CMK (cell line): ENCODE measurements at regions not wholly inside any gene's neighbourhood (a gene's known extent, or its start where the extent isn't known, plus 50 kb on each side); places are given as distances from the start of the nearest gene placed in this dataset.
"Not testable (repeated sequence)": the region's sequence is repeated elsewhere in the genome, so short reads cannot be mapped to it uniquely, and the experiment has no call there.

Experiments used
- DNase-seq: peaks from one replicate; pipeline ENCODE4 v3.0.0-alpha.2; 2010; ENCODE audit warnings: low read depth

DNA sequence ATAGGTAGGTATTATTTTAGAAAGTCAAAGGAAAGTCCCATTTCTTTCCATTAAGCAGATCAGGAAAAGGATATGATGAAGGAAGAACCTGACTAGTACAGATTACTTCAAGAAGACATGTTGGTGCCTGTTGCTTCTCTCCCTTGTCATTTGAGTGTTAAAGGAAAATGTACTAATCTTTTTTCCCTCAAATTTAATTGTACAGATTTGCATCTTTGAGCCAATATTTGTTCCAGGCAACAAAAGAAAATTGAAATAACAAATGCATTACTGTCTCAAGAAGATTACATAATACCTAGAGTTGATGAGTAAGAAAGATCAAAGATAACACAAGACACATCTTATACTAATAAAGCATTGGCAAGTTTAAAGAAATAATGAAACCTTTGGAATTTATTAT lies 566.9 kb upstream of the ZP4 start:
- no peak for DNase-seq

GRCh38 chr1:238451781-238452310 lies 561.1 kb upstream of the ZP4 start:
- DNase-seq: no peak

DNA sequence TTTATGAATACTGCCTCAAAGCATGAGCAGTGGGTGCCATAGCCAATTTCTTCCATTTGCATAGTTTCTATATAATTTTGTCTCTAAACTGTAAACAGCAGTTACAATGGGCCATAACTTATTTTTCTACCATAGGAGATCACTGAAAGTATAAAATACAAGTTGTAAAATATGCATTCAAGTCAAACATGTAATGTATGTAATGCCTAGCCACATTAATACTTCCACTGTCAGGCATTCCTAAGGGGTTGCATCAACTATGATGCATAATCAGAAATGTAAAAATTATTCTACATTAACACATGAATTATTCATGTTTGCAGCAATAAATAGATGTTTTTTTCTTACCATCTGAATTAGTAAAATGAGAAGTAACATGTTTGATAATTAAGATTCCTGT lies 560.3 kb upstream of the ZP4 start:
- DNase-seq: no peak

DNA sequence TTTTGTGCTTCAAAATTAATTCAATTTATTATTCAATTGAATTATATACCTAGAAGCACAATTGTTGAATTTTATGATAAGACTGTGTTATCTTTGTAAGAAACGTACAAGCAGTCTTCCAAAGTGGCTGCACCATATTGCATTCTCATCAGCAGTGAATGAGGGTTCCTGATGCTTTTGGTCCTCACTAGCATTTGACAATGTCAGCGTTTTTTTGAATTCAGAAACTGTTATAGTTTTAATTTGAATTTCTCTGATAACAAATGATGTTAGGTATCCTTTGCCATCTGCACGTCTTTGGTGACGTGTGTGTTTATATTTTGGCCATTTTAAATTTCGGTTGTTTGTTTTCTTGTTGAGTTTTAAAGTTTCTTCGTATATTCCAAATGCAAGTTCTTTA lies 553.0 kb upstream of the ZP4 start:
- DNase-seq: no peak

- DNase-seq: no peak
Observed at GRCh38 chr1:238439511-238439910, 548.8 kb upstream of the ZP4 start.

- DNase-seq: no peak
Observed at GRCh38 chr1:238438311-238439270, 547.9 kb upstream of the ZP4 start.

DNA sequence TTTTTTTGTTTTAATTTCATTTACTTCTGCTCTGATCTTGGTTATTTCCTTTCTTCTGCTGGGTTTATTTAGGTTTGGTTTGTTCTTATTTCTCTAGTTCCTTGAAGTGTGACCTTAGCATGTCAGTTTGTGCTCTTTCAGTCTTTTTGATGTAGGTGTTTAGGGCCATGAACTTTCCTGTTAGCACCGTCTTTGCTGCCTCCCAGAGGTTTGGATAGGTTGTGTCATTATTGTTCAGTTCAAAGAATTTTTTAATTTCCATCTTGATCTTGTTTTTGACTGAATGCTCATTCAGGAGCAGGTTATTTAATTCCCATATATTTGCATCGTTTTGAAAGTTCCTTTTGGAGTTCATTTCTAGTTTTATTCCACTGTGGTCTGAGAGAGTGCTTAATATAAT lies 539.0 kb upstream of the ZP4 start:
- DNase-seq: not testable (repeated sequence)

DNA sequence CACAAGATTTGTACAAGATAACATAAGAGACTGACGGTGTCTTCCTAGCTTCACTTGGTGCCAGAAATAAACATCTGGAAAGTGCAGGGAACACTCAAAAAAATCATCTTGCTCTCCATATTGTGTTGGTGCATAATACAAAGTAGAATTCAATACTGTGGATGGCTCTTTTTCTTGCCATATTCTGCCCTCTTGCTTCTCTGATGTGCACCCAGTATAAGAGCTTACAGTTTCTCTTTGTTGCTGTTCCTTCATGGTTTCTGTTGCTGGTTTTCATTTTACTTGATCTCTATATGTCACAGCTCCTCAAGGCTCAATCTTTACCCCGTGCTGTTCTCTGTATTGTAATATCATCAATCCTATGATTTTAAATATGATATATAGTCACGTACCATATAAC lies 528.5 kb upstream of the ZP4 start:
- no peak for DNase-seq

- DNase-seq: no peak
Observed at GRCh38 chr1:238409932-238410331, 519.2 kb upstream of the ZP4 start.

GRCh38 chr1:238409191-238409850 lies 518.6 kb upstream of the ZP4 start:
- DNase-seq: no peak

- DNase-seq: no peak
Observed at GRCh38 chr1:238408737-238409136, 518.0 kb upstream of the ZP4 start.

GRCh38 chr1:238406098-238406860 lies 515.6 kb upstream of the ZP4 start:
- no peak for DNase-seq

- DNase-seq: no peak
Observed at GRCh38 chr1:238404921-238405320, 514.2 kb upstream of the ZP4 start.

DNA sequence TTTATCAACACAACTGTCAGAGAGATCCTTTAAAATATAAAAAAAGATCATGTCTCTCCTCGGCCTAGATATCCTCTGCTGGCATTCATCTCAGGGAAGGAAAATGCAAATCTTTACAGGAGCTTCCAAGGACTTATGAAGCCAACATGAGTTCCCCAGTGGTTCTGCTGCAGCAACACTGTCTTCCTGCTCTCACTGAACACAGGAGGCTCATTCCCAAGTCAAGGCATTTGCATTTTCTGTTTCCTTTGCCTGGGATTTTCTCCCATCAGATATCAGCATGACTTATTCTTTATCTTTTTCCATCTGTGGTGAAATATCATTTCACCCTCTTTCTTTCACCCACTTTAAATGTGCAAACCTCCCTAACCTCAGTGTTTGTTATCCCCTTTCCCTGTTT lies 513.8 kb upstream of the ZP4 start:
- no peak for DNase-seq

GRCh38 chr1:238401144-238401543 lies 510.4 kb upstream of the ZP4 start:
- no peak for DNase-seq

GRCh38 chr1:238399558-238399957 lies 508.8 kb upstream of the ZP4 start:
- DNase-seq: no peak

- no peak for DNase-seq
Observed at GRCh38 chr1:238396140-238396539, 505.4 kb upstream of the ZP4 start.

DNA sequence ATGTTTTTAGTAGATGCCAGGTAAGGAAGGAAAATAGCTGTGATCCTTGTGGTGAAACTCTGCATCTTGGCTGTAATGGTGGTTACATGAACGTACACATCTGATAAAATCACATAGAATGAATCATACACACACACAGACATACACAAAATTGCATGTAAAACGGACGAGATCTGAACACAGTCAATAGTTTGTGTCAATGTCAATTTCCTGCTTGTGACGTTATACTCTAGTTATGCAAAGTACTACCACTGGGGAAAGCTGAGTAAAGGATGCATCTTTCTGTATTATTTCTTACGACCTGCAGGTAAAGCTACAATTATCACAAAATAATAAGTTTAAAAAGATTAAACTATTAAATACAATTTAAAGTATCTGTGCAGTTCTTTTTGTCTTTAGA lies 493.7 kb upstream of the ZP4 start:
- DNase-seq: no peak

GRCh38 chr1:238380167-238380566 lies 489.4 kb upstream of the ZP4 start:
- no peak for DNase-seq

DNA sequence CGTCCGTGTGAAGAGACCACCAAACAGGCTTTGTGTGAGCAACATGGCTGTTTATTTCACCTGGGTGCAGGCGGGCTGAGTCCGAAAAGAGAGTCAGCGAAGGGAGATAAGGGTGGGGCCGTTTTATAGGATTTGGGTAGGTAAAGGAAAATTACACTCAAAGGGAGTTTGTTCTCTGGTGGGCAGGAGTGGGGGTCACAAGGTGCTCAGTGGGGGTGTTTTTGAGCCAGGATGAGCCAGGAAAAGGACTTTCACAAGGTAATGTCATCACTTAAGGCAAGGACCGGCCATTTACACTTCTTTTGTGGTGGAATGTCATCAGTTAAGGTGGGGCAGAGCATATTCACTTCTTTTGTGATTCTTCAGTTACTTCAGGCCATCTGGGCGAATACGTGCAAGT lies 488.7 kb upstream of the ZP4 start:
- not testable (repeated sequence) for DNase-seq

DNA sequence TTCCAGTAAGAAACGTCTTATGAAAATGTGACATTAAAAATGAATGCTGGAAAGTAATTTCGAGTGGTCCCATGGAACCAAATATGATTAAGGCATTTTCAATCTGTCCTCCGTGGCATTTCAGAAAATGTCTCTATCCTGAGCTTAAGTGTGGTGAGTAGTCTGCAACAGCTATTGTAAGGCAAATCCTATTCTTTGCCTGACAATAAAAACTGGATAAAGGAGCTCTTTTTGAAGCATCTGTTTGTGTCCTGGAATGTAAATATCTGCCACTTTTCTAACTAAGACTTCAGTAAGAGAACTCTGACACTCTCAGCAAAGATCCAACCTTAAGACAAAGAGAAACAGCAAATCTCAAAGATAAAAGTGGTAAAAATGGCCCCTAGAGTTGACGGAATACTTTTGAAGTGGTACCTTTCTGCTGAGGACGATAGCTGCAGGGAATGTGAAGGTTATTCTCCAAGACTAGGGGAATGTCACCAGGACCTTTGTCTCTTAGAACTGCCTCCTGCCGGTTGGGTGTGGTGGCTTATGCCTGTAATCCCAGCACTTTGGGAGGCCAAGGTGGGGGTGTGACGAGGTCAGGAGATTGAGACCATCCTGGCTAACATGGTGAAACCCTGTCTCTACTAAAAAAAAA lies 486.7 kb upstream of the ZP4 start:
- DNase-seq: no peak

DNA sequence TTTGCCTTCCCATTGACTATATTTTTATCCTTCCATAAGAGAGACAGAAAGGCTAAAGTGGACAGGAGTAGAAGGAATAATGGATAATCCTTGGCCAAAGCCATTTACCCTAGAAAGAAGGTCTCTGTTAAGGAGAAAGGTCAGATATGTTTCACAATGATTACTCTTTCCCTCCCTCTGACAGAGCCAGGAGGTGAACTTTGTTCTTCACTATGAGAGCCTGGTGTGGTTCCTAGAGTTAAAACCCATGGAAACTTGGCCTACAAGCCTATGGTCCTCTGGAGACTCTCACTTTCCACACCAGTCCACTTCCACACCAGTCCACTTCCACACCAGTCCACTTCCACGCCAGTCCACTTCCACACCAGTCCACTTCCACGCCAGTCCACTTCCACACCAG lies 479.9 kb upstream of the ZP4 start:
- no peak for DNase-seq
